ENCODE measurements at regions not wholly inside any gene's neighbourhood (a gene's known extent, or its start where the extent isn't known, plus 50 kb on each side); places are given as distances from the start of the nearest gene placed in this dataset.

GRCh38 chr21:35469498-35469897 lies 420.4 kb upstream of the RUNX1 start:
- 95% methylated on average over 1 of the region's 1 CpG for WGBS (ENCODE audit: low lambda C conversion rate)
- Histone ChIP-seq H3K9me2 (no peaks in the 10 kb centered on the region), H4K20me1 (ENCODE audit: insufficient read depth) (no peaks in the 10 kb centered on the region), H3K36me3 (replicated peaks in 1 of 2; ENCODE audit: control insufficient read depth in 1 of 2, insufficient read depth in 2 of 2, low read length in 1 of 2) (no peaks in the 10 kb centered on the region), H2AFZ (ENCODE audit: low read depth) (no peak overlapping the region), H3K9me3 (no peaks in the 10 kb centered on the region), H3K4me1 (ENCODE audit: control insufficient read depth in 1 of 2, insufficient read depth in 2 of 2, low read depth in 1 of 2, low read length in 1 of 2) (no peaks in the 10 kb centered on the region), H3K79me2 (ENCODE audit: insufficient read depth) (no peaks in the 10 kb centered on the region), H3K4me3 (ENCODE audit: low read depth in 2 of 2, low read length in 1 of 2) (no peak overlapping the region), H3K9ac (no peak overlapping the region), H3K4me2 (no peak overlapping the region), H3K27me3 (ENCODE audit: insufficient read depth) (no peaks in the 10 kb centered on the region), H3F3A (replicated peaks; ENCODE audit: insufficient read depth) (no peaks in the 10 kb centered on the region), H3K27ac (ENCODE audit: low read depth in 2 of 2, low read length in 1 of 2) (no peak overlapping the region)
- TF ChIP-seq RFX5 (IDR thresholded peaks at IDR 0.05; ENCODE audit: low read length) (no peak), RXRA (IDR thresholded peaks at IDR 0.05; ENCODE audit: borderline replicate concordance, low read depth) (no peak), EP300 (IDR thresholded peaks at IDR 0.05; ENCODE audit: borderline replicate concordance in 1 of 2, low read depth in 1 of 2, low read length in 1 of 2) (no peak), IRF3 (IDR thresholded peaks at IDR 0.05; ENCODE audit: low read depth, low read length) (no peak)
- POLR2A ChIA-PET, result interaction anchor here (0.6 kb wide), 1 partner anchor 493 kb away, joined by 3 read pairs; no protein-coding TSS in a partner anchor
- no peak for DNase-seq
- CTCF ChIA-PET, result no interaction called here

- Histone ChIP-seq H3K27ac (ENCODE audit: low read depth in 2 of 2, low read length in 1 of 2) (no peak overlapping the region), H3K9me2 (no peaks in the 10 kb centered on the region), H3K27me3 (ENCODE audit: insufficient read depth) (no peaks in the 10 kb centered on the region), H4K20me1 (ENCODE audit: insufficient read depth) (no peaks in the 10 kb centered on the region), H3K36me3 (replicated peaks in 1 of 2; ENCODE audit: control insufficient read depth in 1 of 2, insufficient read depth in 2 of 2, low read length in 1 of 2) (no peaks in the 10 kb centered on the region), H3K79me2 (ENCODE audit: insufficient read depth) (no peaks in the 10 kb centered on the region), H3K9me3 (no peaks in the 10 kb centered on the region), H3K9ac (no peak overlapping the region), H3F3A (replicated peaks; ENCODE audit: insufficient read depth) (no peaks in the 10 kb centered on the region), H3K4me2 (no peak overlapping the region), H3K4me1 (ENCODE audit: control insufficient read depth in 1 of 2, insufficient read depth in 2 of 2, low read depth in 1 of 2, low read length in 1 of 2) (no peaks in the 10 kb centered on the region), H2AFZ (ENCODE audit: low read depth) (no peak overlapping the region), H3K4me3 (ENCODE audit: low read depth in 2 of 2, low read length in 1 of 2) (no peak overlapping the region)
- TF ChIP-seq RFX5 (IDR thresholded peaks at IDR 0.05; ENCODE audit: low read length) (no peak), CTCF (IDR thresholded peaks at IDR 0.05) (no peak), CHD2 (IDR thresholded peaks at IDR 0.05; ENCODE audit: low read length, partially characterized antibody) (no peak), TCF12 (IDR thresholded peaks at IDR 0.05) (no peak), YY1 (IDR thresholded peaks at IDR 0.05; ENCODE audit: low read depth) (no peak)
- CTCF ChIA-PET, result no interaction called here
- POLR2A ChIA-PET, result interaction anchor here (0.6 kb wide), 1 partner anchor 493 kb away, joined by 3 read pairs; no protein-coding TSS in a partner anchor
- WGBS (ENCODE audit: low lambda C conversion rate), result 37% methylated on average over 5 of the region's 5 CpGs
- no peak for DNase-seq
Measured at GRCh38 chr21:35468991-35469390, 419.9 kb upstream of the RUNX1 start.

GRCh38 chr21:35467566-35467965 lies 418.5 kb upstream of the RUNX1 start:
- no peaks in the 10 kb centered on the region for H3K9me2 ChIP-seq
- H3K4me2 ChIP-seq, result no peak overlapping the region
- no peak overlapping the region for H3K27ac ChIP-seq (ENCODE audit: low read depth in 2 of 2, low read length in 1 of 2)
- H4K20me1 ChIP-seq (ENCODE audit: insufficient read depth), result no peaks in the 10 kb centered on the region
- no peak for DNase-seq
- no peaks in the 10 kb centered on the region for H3K27me3 ChIP-seq (ENCODE audit: insufficient read depth)
- no peaks in the 10 kb centered on the region for H3K36me3 ChIP-seq (replicated peaks in 1 of 2; ENCODE audit: control insufficient read depth in 1 of 2, insufficient read depth in 2 of 2, low read length in 1 of 2)
- WGBS (ENCODE audit: low lambda C conversion rate), result 34% methylated on average over 2 of the region's 2 CpGs
- H3K4me3 ChIP-seq (ENCODE audit: low read depth in 2 of 2, low read length in 1 of 2), result no peak overlapping the region
- no peaks in the 10 kb centered on the region for H3F3A ChIP-seq (replicated peaks; ENCODE audit: insufficient read depth)
- H3K9me3 ChIP-seq, result no peaks in the 10 kb centered on the region
- ChIA-PET POLR2A (no interaction called here), CTCF (no interaction called here)
- H2AFZ ChIP-seq (ENCODE audit: low read depth), result no peak overlapping the region
- H3K9ac ChIP-seq, result no peak overlapping the region
- H3K4me1 ChIP-seq (ENCODE audit: control insufficient read depth in 1 of 2, insufficient read depth in 2 of 2, low read depth in 1 of 2, low read length in 1 of 2), result no peaks in the 10 kb centered on the region
- no peaks in the 10 kb centered on the region for H3K79me2 ChIP-seq (ENCODE audit: insufficient read depth)
- TF ChIP-seq EZH2phosphoT487 (IDR thresholded peaks at IDR 0.05; ENCODE audit: borderline replicate concordance, low read depth), result no peak
- no peak for TF ChIP-seq TEAD4 (IDR thresholded peaks at IDR 0.05; ENCODE audit: borderline replicate concordance, insufficient read depth)
- no peak for TF ChIP-seq REST (IDR thresholded peaks at IDR 0.05; ENCODE audit: low read depth, low read length)
- no peak for TF ChIP-seq MEF2A (IDR thresholded peaks at IDR 0.05; ENCODE audit: borderline replicate concordance, low read depth)
- no peak for TF ChIP-seq CTCF (IDR thresholded peaks at IDR 0.05)
- no peak for TF ChIP-seq NRF1 (IDR thresholded peaks at IDR 0.05; ENCODE audit: low read depth, low read length)

Measured in SK-N-SH (cell line).